Muscle of arm (tissue), 1 donor: ENCODE measurements at regions not wholly inside any gene's neighbourhood (a gene's known extent, or its start where the extent isn't known, plus 50 kb on each side); places are given as distances from the start of the nearest gene placed in this dataset.
A peak's percentile ranks its signal among the peaks of the same experiment; 100 is the strongest.

Experiments used
- DNase-seq: peaks from one replicate; pipeline ENCODE4 v3.0.0-alpha.2; 2013

DNA sequence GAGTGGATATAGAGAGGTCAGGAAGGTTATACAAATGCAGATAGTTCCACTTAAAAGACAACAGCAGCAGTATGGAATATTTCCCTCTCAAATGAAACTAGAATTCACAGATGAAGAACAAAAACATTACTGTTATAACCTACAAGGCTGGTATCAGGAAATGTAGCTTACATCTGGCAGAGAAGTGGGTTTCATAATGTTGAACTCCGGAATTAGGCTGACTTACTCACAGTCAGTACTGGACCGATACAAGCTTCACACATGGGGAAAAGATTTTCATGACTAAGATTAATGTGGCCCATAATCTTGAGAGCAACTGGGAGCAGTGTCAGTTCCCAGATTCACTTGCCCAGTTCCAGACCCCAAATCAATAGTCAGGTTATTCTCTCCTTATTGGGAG is 353.9 kb downstream of the DUSP6 start:
- no peak for DNase-seq

DNA sequence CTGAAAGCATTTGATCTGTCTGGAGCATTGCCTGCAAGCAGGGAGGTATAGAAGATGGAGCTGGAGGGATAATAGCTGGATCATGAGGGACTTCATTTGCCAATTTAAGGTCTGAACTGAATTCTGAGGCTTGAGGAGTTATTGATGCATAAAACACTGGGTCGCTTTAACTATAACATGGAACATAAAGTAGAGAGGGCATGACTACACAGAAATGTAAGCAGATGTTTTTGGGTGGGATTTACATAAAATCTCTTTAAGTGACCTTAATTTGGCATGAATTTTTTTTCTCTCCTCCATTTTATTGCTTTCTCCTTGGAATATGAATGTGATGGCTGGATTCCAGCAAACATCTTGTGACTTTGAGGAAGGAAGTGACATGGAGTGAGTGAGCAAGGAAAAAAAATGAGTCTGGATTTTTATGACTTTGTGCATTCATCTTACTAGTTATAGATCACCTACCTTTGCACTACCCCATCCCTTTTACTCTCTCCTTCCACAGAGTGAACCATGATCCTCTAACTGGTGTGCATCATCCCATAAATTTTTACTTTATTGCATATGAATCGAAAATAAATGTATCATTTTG is 356.0 kb downstream of the DUSP6 start:
- peak; percentile 4 for DNase-seq

DNA sequence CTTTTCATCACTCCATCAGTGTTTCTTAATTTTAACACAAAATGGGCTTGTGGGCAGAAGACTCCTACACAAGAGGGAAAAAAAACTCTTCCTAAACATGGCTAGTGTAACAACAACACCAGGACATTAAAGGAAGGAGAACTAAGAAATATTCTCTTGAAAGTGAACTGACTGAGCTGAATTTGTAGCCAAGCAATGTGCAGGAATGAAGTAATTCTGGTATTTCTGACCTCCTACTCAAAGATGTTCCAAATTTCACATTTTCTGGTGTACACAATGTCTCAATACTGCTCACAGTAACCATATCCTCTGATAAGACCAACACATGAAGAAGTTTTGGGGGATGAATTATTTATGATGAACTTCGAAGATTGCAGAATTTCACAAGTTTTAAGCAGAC is 357.3 kb downstream of the DUSP6 start:
- no peak for DNase-seq

DNA sequence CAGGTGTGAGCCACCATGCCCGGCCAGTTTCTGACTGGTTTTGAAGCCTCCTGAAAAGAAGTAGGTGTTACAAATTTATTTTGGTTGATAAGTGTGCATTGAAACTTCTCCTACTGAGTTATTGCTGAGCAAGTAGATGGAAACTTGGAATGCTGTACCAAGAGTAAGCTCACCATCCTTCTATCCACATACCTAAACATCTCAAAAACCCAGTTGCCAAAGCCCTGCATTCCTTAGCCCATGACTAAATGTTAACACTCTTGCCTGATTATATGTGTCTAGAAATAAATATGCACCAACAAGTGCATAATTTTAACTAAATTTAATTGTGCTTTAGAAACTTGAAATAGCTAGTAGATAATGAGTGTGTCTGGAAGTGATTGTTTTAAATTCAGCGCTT is 357.8 kb downstream of the DUSP6 start:
- DNase-seq = no peak

DNA sequence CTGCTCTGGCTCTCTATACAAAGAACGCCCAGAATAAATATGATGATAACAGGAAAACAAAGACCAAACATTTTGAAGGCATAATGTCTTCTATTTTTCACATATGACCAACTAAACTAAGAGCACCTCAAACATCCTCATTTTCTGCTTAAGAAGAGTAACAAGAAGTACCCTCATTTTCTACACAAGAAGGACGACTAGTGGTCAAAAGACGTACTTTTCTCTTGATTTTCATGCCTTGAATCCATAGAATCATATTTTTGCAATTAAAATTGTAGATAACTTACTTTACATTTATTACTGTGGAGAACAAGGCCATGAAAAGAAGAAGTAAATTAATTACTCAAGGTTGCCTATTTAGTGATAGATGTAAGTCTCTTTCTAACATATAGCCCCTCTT is 358.6 kb downstream of the DUSP6 start:
- peak; percentile 41 for DNase-seq

DNA sequence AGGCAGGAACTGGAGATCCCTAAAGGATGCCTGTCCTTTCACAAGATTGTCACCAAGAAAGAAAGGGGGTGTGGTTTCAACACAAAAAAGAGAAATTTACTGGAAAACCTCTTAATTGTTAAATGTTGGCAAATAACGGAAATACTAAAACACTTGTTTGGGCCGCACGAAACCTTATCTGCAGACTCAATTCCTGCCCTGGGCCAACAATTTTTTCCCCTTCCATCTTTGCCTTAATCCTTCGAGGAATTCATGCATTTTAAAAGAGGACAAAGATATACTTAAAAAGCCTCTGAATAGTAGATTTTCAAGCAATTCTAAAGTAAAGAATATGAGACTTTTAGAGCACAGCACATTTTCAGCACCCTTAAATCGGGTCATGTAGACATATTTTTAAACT is 366.2 kb downstream of the DUSP6 start:
- DNase-seq = no peak

DNA sequence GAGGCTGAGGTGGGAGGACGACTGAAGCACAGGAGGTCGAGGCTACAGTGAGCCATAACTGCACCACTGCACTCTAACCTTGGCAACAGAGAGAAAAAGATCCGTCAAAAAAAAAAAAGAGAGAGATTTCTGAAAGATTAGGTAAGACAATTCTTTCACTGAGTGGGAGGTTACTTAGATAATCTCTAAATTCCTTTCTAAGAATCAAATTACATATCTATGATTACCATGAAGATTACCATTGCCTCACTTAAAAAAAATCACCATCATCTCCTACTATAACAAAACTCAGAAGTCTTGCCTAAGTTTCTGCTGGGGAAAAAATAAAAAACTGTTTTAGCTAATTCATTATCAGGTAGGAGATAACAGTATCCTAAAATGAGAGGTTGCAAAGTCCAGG is 366.7 kb downstream of the DUSP6 start:
- no peak for DNase-seq

DNA sequence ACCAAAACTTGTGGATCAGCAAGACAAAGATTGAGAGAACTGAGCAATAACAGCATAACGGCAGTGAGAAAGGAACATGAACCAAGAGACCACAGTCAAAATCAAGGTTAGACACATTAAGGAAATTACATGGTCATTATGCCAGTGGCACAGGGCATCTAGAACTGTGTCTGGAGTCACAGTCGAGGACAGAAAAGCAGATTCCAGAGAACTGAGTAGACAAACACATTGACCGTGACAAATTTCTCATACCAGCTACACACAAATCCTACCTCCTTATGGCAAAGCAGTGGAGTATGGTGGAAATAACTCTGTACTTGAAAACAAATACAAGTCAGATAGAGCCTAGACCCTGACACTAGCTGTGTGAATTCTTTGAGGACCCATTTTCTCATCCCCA is 367.3 kb downstream of the DUSP6 start:
- DNase-seq = no peak

DNA sequence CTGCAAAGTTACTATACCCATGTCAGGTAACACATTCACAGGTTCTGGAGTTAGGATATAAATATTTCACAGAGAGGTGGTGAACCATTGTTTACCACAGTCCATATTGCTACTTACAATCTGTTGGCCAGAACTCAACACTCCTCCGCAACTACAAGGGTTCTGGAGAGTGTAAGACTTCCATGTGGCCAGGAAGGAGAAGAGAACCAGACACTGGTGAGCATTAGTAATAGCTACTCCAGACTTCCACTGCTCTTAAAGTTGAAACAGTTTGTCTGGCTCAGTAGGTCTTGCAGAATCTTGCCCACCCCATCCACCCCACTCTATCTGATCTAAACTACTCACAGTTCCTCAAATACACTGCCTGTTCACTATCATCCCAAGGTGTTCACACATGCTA is 369.6 kb downstream of the DUSP6 start:
- no peak for DNase-seq

DNA sequence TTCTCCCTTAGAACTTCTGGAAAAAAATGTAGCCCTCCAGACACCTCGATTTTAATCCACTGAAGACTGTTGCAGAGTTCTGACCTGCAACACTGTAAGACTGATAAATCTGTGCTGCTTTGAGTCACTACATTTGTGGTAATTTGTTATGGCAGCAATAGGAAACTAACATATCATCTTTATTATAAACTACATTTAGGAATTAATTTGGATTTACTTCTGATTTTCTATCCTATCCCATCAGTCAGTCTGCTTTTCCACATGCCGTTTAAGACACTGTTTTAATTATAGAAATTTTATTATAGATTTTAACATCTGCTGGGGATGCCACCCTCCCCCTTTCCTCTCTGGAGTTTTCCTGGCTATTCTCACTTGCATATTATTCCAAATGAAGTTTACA is 375.2 kb downstream of the DUSP6 start:
- no peak for DNase-seq

DNA sequence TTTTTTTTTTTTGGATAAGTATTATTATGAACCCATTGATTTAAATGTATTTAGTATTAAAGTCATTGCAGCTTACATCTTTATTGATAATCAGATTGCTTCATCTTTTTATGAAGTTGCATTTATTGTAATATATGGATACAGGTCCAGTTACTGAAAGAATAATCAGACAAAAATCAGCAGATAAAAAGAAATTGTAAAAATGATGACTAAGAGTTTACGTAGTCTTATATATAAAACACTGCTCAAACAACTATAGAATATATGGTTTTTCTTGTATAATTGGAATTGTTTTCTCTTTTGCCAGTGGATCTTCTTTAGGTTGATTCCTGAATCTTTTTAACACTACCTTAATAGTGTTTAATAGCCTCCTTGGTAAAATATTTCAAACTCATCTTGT is 378.3 kb downstream of the DUSP6 start:
- DNase-seq = no peak

DNA sequence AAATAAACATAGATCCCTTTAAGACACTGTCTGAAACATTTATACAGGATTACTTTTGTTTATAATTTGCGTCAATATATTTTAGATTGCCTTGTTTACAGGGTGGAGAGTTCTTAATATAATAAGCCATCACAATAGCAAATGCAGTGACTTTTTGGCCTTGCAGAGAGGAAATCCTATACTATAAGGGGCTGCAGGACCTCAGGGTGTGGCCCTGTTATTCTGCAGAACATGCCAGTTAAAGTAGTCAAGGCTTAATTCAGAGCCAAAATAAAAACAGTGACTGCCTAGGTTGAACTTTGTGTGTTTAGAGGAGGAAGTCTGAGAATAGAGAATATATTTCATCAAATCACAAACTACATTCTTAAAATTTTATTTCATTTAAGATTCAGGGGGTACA is 381.6 kb downstream of the DUSP6 start:
- no peak for DNase-seq

DNA sequence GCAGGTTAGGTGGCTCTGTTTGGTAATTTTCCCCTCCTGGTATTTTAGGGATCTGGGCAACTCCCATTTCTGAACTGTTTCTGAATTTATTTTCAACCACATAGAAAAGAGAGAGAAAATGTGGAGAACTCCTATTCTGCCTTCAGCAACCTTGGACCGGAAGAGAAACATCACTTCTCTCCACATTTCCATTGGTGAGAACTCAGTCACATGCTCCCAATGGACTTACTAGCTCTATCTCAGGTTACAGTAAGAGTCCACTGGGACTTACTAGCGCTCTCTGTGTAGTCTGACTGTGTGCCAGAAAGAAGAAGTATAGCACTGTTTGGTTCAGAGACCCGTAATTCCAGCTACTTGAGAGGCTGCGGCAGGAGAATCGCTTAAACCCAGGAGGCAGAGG is 383.2 kb downstream of the DUSP6 start:
- DNase-seq = no peak

DNA sequence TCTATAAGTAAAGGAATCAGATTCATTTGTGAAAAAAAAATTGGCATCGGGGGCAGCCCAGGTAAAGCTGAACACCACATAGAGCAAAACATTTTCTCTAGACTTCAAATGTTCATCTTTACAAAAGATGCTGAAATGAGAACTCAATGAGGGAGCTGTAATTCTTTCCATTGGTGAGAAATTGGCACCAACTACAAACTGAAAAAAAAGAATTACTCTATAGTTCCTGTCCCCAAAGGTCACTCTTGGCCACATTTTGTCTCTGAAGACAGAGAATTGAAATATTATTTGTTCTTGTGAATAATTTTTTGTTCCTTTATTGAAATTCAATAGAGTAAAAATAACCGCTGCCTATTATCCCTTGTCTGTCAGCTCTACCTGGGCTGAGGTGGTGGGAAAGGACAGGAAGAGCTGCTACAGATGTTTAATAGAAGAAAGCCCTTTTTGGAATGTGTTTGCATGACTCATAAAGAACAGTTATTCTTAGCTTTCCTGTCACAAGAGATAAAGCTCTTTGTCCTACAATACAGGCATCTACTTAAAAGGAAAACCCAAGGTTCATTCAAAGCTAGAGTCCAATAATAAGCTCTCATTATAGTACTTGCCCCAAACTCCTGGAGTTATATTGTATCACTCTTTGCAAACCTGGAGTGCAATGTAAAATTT is 380.1 kb upstream of the KITLG start:
- no peak for DNase-seq

DNA sequence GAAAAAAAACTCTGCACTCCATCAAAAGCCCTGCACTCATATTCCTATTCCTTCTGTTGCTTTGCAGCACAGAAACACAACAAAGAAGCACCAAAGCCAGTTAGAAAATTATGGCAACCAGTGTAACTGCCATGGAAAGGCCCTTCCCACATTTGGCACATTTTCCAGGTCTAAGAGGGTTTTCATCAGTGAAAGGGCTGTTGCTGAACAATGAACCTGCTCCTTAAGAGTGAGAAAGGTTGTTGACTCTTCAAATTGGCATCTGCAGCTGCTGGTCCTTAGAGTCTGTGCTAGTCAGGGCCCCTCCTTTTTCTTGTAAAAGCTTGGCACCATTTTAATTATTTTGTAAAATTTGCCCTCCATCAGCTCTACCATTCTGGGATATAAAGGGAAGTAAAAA is 378.7 kb upstream of the KITLG start:
- no peak for DNase-seq

DNA sequence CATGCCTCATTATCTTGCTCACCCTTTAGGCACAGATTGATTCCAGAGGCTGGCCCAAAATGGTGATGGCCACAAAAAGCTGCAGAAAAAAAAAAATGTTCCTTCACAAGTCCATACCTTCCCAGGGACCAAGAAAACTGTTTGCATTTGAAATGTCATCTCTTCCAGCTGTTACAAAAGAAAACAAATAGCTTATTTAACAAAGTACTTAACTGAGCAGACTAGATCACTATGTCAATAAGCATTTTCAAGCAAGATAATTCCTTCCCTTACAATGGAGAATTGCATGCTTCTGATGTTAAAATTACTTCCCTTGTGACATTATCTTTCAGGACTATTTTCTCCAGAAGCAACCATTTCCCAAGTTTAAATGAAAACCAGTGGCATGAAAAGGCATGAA is 377.9 kb upstream of the KITLG start:
- no peak for DNase-seq

DNA sequence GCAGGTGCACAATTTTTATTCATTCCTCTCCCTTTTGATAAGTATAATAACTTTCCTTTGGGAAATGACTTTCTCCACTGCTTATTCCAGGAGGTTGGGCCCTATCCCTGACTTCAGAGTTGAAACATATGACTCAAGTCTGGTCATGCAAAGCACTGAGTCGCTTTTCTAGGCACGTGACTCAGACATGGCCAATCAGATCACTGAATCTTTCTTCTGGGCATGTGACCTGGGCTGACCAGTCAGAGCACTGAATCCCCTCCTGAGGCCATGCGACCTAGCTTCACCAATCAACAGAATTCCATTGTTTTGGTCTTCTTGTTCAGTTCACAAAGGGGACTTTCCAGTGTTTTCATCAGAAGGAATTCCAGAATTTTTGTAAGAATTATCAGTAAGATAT is 377.1 kb upstream of the KITLG start:
- no peak for DNase-seq

DNA sequence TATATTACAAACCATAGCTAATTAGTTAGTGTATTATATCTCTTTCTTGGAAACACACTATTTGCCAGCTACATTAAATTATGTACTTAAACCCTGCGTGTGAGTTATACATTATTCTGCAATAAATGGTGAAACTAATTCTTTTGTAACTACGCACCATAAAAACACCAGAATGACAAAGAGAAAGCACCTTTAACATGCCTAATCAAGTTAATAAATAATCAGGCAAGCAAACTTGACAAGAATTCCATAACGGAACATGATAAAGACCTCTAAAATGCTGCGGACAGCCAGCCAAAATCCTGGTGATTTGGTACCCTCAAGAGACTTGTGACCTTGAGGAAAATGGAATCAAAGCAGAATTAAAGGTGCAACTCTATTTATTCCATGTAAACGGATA is 375.3 kb upstream of the KITLG start:
- DNase-seq = no peak

DNA sequence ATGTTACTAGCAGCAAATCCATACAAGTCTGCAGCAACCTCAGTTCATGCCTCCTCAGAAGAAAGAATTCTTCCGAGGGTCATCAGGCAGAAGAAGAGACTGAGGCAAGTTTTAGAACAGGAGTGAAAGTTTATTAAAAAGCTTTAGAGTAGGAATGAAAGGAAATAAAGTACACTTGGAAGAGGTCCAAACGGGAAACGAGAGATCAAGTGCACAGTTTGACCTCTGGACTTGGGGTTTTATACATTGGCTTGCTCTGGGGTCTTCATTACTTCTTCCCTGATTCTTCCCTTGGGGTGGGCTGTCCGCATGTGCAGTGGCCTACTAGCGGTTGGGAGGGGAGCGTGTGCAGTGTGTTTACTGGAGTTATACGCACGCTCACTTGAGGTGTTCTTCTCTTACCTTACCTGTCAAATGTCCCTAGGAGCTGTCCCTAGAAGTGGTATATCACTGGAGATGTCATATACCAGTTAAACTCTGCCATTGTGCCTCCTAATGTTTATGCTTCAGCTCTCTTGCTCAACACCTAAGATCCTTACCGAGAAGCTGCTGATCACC is 372.8 kb upstream of the KITLG start:
- DNase-seq = no peak

DNA sequence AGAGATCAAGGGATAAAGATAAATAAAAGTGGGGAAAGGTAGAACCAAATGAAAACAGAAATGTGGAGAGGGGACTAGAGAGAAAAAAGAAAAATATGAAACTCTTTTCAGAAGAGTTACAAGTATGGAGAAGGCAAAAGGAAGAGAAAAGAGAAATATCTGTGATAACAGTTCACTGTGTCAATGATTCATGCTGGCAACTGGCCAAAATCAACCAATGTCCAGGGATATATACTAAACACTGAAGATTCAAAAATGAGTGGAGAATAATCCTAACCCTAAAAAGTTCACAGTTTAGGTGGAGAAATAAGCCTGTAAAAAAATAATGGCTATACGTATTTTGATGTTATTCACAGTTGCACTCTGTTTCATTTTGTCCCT is 372.3 kb upstream of the KITLG start:
- no peak for DNase-seq

DNA sequence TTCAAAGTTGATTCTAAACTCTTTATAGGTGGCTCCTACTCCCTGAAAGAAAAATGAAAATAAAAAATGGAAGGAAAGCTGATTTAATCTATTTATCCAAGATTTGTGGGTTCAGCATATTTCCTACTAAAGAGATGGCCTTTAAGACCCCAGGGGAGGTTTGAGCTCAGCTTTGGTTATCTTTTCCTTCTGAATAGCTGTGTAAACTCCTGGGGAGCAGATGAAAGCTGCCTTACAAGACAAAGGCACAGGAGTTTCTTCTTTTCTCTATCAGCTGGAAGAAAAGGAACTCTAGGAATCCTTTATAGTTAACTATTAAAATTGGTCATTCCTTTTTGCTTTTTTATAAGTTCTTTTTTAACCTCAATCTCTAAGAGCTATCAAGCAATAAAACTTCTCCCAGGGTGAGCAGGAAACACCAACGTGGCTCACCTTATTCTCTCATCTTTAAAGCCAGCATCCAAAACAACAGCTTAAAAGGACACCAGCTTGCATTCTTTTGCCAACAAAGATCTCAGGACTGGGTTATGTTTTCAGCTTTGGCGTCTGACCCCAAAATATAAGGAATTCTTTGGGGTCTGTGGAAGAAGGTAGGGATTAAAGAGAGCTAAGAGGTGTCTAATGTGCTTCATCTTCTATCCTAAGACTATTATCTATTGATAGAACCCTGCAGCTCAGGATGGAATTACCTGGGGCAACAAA is 371.7 kb upstream of the KITLG start:
- no peak for DNase-seq

DNA sequence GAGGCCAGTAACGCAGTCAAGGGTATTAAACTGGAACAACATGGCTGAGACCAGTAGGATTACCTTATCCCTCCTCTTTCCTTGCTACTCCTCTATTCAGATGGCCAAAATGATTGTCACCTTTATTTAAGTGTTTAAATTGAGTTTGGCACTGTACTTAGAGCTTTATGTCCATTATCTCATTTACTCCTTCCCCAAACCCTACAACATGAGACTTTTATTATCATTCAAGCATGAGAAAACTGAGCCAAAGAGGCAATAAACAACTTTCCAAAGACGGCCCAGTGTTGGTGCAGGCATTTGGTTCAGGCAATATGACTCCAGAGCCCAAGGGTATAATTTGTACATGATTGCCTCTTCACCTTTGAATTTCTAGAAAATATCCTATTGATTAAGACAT is 370.9 kb upstream of the KITLG start:
- no peak for DNase-seq

DNA sequence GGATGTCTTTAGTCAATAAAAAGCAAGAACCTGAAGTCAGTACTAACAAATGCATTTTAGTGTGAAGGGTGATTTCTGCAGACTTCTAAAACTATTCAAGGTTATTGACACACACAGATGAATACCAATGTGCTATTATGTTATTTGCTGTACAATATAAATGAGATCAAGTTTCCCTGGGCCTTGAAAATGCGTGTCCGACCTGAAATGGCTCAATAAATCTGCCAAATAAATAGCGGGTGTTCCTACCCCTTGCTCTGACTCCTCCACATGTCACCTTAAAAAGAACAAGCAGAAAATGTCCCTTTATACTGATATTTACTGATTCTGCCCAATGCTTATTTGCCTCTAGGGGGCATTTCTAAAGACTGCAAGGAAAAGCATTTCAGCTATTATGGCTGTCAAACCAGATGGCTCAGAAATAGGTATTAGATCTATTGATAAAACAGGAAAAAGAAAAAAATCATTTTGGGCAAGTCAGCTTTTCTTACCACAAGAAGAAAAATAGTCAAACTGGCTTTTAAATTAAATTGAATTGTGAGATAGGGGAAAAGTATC is 367.3 kb upstream of the KITLG start:
- DNase-seq = no peak
